HEK293T (cell line): ENCODE measurements at regions not wholly inside any gene's neighbourhood (a gene's known extent, or its start where the extent isn't known, plus 50 kb on each side); places are given as distances from the start of the nearest gene placed in this dataset.

Source experiments
- BHLHE40 ChIP-seq: fragments of 450-650 bp; IDR thresholded peaks from 2 replicates; pipeline ENCODE4 v1.6.1; 2016; ENCODE audit warnings: mild to moderate bottlenecking, moderate library complexity, borderline replicate concordance
- FOXA1 ChIP-seq: fragments of 450-650 bp; IDR thresholded peaks from 2 replicates; pipeline ENCODE4 v1.6.1; 2016; ENCODE audit warnings: mild to moderate bottlenecking
- FOXM1 ChIP-seq: fragments of 450-650 bp; IDR thresholded peaks from 2 replicates; pipeline ENCODE4 v1.6.1; 2017; ENCODE audit warnings: mild to moderate bottlenecking, borderline replicate concordance
- NFRKB ChIP-seq: fragments of 450-650 bp; IDR thresholded peaks from 2 replicates; pipeline ENCODE4 v1.6.1; 2016; ENCODE audit warnings: mild to moderate bottlenecking, moderate library complexity
- SP1 ChIP-seq: fragments of 450-650 bp; IDR thresholded peaks from 2 replicates; pipeline ENCODE4 v1.6.1; 2017
- TARDBP ChIP-seq: fragments of 450-650 bp; IDR thresholded peaks from 2 replicates; pipeline ENCODE4 v1.6.1; 2016

DNA sequence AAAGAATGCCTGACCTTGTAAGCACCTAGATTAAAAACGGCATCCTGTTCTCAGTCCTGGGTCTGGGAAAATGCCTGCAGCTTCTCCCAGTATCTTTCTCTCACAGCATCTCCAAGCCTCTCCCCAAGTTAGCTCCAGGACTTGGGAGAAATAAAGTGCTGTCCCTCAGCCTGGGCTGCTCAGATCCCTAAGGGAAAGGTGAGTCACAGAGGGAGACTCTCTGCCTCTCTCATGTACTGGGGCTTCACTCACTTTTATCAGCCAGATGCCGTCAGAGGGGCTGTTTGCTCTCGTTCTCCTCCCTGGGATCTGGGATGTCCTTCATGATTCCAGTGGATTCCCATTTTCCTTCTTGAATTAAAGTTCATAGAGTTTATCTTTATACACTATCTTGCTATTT lies 293.6 kb downstream of the COL12A1 start:
- TF ChIP-seq TARDBP (no peak), SP1 (no peak), BHLHE40 (no peak), NFRKB (no peak), FOXA1 (no peak), FOXM1 (no peak)
